Stimulated activated CD8-positive, alpha-beta memory T cell treated with anti-CD3 and anti-CD28 coated beads, Interleukin-15, amount 100 ng/mL, for 48 hours (primary cell): ENCODE measurements at regions not wholly inside any gene's neighbourhood (a gene's known extent, or its start where the extent isn't known, plus 50 kb on each side); places are given as distances from the start of the nearest gene placed in this dataset.

Experiments
- DNase-seq, 2 donors: peaks; one replicate each; pipeline ENCODE4 v3.0.0-alpha.2; 2020; ENCODE audit warnings: low read depth in 2 of 2

DNA sequence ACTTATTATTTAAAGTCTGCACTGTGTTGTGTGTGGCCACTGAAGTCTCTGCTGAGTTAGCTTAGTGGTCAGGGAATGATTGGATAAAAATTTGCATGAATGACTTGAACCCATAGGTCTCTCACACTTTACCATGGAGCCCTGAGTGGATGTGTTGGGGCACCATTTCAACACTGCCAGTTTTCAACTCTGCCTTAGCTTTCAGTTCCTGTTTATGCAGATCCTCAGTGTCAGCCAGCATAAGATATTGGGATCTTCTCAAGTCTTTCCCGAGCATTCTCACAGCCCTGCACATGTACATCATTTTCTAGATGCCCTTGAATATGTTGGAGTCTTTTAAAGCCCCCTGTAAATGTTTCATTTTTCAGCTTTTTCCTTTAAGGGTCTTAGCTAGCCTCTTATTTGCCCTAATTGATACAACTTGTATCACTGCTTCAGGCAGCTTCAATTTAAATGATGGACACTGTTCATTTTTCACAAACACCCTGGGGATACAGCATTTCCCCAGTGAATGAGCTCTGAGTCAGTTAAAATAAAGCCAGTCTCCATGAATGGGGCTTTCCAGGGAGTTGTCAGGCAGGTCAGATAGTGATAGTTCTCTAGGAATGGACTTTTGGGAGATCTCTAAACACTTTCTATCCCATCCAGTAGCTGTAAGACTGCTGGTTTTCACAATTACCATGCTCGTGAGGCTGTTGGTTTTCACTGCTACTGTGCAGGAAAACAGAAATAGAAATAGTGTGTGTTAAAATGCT lies 211.9 kb upstream of the PAPPA start:
- DNase-seq, result no peak

DNA sequence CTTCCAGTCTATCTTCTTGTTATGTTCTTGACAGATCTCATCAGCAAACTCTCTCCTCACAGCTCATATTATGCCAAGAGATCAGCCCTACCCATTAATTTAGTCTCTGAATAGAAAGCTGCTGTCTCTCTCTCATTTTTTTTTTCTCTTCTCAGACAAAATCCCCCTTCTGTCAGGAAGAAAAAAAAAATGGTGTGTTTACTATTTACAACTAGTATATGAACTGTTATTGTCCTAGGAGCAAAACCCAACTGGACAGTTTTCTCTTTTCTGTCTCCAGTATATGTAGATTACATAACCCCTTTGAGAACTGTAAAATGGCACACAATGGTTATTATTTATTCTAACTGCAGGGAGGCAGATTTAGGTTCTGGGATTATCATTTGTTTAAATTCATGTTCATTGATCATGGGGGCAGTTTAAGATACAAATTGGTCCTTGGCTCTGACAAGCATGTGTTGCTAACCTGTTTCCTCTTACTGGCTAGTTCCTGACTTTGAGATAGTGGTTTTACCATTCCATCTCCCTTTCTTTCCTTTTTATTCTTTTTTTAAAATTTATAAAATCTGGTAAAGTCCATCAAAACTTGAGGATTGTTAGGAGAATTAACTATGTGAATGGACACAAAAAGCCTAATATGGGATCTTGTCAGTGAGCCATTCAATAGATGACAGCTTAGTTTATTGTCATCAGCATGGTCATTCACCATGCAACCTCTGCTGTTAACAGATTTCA lies 210.0 kb upstream of the PAPPA start:
- DNase-seq, result no peak

- DNase-seq, result no peak
Observed at GRCh38 chr9:115944166-115944948, 209.2 kb upstream of the PAPPA start.

GRCh38 chr9:115945009-115945431 lies 208.6 kb upstream of the PAPPA start:
- DNase-seq, result no peak

DNA sequence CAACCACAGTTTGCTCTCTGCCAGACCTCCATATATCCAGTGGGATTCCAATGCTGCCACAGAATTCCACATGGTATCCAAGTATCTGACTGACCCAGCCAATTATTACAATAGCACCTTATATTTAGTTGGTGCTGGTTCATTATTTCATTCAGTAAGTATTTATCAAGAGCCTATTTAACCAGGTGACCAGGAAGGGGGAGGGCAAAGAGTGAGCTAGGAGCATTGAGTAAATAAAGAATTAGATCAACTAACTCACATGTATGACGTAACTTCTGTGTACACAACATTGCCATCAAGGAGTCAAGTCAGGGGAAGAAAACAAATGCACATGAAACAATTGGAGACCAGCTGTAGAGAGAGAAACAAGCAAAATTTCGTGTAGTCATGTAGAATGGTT lies 207.1 kb upstream of the PAPPA start:
- no peak for DNase-seq

GRCh38 chr9:115951977-115952376 lies 201.6 kb upstream of the PAPPA start:
- no peak for DNase-seq

DNA sequence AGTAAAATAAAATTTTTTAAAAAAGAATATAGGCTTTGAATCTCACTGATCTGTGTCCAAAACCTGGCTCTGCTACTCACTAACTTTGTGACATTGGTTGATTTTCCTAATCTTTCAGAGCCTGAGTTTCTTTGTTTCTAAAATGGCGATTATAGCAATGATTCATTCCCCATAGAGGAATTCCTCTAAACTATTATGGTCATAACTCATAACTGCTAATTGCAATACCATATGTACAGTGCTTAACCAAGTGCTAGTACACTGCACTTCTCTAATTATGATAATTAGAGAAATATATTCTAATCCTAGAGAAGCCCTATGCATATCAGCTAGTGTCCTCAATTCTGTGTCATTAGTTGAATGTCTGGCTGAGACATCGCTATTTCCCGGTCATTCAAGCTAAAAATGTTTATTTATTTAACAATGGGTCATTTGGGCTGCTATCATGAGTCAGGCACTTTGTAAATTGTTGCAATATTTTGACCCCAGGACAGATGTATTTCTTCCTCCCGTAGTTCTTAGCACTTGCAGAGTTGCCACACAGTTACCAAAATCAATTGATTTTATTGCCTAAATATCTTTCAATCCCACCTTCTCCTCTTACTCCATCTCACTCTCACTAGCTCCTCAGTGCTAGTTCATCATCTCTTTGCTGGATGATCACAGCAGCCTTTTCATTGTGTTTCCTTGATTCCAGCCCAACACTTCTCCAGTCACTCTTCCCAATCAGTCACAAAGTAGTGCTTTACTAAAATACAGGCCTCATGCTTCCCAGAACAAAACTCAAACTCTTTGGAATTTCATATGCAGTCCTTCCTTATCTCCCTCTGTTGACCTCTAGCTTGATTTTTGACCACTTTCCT lies 200.9 kb upstream of the PAPPA start:
- DNase-seq, result no peak

- no peak for DNase-seq
Observed at GRCh38 chr9:115956371-115956770, 197.2 kb upstream of the PAPPA start.

DNA sequence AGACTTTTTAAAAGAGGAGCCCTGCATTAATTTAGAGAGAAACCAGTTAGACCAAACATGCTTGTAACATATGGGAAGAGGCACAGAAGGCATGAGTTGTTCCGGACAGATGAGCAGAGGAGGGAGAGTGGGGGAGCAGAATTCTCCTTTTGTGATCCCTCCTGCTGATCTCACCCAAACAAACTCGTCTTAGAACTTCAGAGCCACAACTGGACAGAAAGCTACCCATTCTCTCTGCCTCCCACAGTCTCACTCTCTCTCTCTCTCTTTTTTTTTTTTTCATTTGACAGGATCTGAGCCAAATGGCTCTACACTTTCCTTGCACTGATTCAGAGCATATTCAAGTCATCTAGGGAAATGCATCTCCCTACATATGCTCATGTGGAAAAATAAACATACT lies 196.0 kb upstream of the PAPPA start:
- no peak for DNase-seq

DNA sequence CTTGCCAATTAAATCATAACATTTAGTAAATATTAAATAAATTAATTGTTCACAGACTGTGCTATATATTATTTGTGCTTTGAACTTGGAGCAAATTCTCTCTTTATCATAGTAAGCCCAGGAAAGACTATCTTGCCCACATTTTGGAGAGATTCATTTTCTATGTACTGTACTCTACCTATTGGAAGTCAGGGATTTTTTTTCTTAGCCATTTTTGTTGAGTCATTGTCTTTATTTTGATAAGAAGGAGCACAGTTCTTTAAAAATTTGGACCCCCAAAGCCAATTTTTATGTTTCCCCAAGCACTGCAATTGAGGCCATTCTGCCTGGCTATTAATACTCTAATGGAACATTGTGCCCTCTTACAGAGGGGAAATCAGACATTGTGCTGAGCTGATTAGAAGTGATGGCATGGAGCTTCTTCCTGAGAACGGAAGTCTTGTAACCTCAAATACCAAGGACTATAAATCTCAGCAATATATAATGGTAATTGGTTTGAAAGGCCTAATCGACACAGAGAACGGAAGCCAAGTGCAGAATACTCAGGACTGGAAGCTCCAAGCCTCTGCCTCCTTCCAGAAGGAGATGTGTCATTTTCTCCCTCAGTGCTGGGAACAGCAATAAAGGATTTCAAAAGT lies 188.8 kb upstream of the PAPPA start:
- no peak for DNase-seq

DNA sequence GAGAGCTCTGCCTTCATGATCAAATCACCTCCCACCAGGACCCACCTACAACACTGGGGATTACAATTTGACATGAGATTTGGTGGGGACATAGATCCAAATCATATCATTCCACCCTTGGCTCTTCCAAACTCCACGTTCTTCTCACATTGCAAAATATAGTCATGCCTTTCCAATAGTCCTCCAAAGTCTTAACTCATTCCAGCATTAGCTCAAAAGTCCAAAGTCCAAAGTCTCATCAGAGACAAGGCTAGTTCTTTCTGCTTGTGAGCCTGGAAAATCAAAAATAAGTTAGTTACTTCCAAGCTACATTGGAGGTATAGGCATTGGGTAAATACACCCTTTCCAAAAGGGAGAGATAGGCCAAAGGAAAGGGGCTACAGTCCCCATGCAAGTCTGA lies 186.9 kb upstream of the PAPPA start:
- DNase-seq, result no peak

DNA sequence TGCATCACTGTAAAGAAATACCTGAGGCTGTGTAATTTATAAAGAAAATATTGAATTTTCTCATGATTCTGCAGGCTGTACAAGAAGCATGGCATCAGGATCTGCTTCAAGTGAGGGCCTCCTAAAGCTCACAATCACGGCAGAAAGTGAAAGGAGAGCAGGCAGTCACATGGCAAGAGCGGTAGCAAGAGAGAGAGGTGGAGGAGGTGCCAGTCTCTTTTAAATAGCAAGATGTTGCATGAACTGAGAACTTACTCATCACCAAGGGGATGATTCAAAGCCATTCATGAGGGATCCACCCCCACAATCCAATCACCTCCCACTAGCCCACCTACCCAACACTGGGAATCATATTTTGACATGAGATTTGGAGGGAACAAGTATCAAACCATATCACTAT lies 184.5 kb upstream of the PAPPA start:
- no peak for DNase-seq

DNA sequence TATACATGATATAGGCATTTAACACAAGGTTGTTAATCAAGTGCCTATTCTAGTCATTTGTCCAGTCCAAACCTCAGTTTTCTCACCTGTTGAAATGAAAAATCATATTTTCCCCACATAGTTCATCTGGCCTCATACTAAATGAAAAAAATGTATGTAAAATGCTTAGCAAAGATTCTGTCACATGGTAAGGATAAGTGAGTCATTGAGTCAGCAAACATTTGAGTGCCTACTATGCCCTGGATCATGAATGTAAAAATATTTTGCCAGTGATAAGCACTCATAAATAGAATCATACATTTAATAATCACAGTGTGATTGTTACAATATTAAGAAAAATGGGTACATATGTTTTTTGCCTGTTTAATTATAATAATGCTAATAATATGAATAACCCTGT lies 181.2 kb upstream of the PAPPA start:
- DNase-seq, result no peak

DNA sequence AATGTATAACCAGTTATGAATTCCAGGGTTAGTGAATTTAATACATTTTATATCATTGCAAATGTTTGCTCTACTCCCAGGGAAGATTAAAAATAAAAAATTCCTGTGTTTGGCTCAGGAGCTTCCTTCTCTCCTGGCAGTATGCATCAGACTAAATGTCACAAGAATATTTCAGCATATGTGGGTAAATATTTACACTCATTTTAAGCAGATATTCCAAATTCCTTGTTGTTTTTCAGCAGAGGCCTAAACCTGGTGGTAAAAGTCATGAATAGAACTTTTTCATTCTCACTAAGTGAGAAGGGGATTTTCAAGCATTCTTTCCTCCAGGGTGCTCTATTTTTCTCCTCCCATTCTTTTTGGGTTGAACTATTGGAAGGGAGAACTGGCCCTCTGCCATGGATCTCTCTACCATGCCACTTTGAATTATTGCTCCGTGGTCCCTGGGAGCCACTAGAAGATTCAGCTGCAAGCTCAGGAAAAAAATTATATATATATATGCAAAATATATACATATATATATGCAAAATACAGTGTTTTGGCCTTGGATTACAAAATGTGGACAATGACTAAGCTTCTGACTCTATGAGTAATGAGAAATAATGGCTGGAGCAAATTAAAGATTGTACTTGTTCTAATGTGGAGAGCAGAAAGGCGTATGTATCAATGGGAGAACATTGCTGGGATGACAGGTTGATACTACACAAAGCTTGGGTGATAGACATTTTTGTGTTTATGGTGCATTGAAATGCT lies 180.6 kb upstream of the PAPPA start:
- DNase-seq, result no peak

- DNase-seq, result no peak
Observed at GRCh38 chr9:115976781-115977180, 176.8 kb upstream of the PAPPA start.

GRCh38 chr9:115978091-115978490 lies 175.5 kb upstream of the PAPPA start:
- DNase-seq, result no peak

GRCh38 chr9:115978659-115979096 lies 174.9 kb upstream of the PAPPA start:
- DNase-seq, result no peak

- no peak for DNase-seq
Observed at GRCh38 chr9:115980054-115980453, 173.5 kb upstream of the PAPPA start.

- DNase-seq, result no peak
Observed at GRCh38 chr9:115980502-115980901, 173.1 kb upstream of the PAPPA start.

DNA sequence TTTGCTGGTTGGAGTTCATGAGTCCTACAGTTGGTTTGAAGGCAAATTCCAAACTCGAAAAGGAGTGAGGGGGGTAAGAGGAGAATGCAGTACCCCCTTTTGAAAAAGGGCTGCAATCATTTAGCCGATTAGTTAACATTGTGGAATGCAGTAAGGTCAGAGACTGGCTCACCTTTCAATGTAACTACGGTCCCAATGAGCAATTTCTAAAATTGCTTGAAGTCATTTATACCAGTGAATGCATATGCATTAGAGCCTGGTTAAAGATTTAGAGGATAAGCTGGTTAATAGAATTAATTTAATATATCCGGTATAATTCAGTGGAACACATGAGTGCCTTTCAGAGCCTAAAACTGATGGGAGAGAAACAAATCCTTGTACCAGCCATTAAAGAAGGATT lies 172.6 kb upstream of the PAPPA start:
- DNase-seq, result no peak
